Upper lobe of left lung (tissue), 6 donors: ENCODE measurements at regions not wholly inside any gene's neighbourhood (a gene's known extent, or its start where the extent isn't known, plus 50 kb on each side); places are given as distances from the start of the nearest gene placed in this dataset.

ENCODE experiments used
- ATAC-seq, 2 donors: fragments of 200-7000 bp; cut with Tn5 transposase; one replicate each; pipeline ENCODE4 v1.9.1; 2022; ENCODE audit warnings: mild to moderate bottlenecking in 2 of 2, moderate library complexity in 2 of 2; ENCODE audit not compliant: low FRiP score in 2 of 2
- DNase-seq, 2 donors: peaks; one replicate each; pipeline ENCODE4 v3.0.0-alpha.2; 2019 to 2020
- H3K27ac ChIP-seq, 4 donors: fragments of 200-600 bp; sonication (generic); one replicate each; pipeline ENCODE4 v1.5.1; 2016 to 2019
- H3K27me3 ChIP-seq, 4 donors: fragments of 200-600 bp; sonication (generic); one replicate each; pipeline ENCODE4 v1.5.1; 2017 to 2019
- H3K36me3 ChIP-seq, 4 donors: fragments of 200-600 bp; sonication (generic); one replicate each; pipeline ENCODE4 v1.5.1; 2016 to 2019
- H3K4me1 ChIP-seq, 4 donors: fragments of 200-600 bp; sonication (generic); one replicate each; pipeline ENCODE4 v1.5.1; 2018 to 2019
- H3K4me3 ChIP-seq, 4 donors: fragments of 200-600 bp; sonication (generic); one replicate each; pipeline ENCODE4 v1.5.1; 2017 to 2019; ENCODE audit warnings: mild to moderate bottlenecking in 2 of 4, moderate library complexity in 1 of 4
- H3K9me3 ChIP-seq, 4 donors: fragments of 200-600 bp; sonication (generic); one replicate each; pipeline ENCODE4 v1.5.1; 2018 to 2019
- CTCF ChIP-seq, 6 experiments: fragments of 450-650 bp in 4 of 6; fragments of 200-600 bp in 2 of 6; sonication (generic) in 2 of 6; IDR thresholded peaks; one replicate each; pipeline ENCODE4 v1.5.1; 2016 to 2019; ENCODE audit warnings: antibody characterized with exemption in 6 of 6
- EP300 ChIP-seq, 4 donors: sonication (generic); formaldehyde crosslinking; IDR thresholded peaks; one replicate each; pipeline ENCODE4 v1.5.1; 2017; ENCODE audit warnings: antibody characterized with exemption in 4 of 4, control low read depth in 2 of 4
- POLR2A ChIP-seq, 4 donors: fragments of 450-650 bp; IDR thresholded peaks; one replicate each; pipeline ENCODE4 v1.5.1; 2016 to 2017; ENCODE audit warnings: antibody characterized with exemption in 4 of 4, mild to moderate bottlenecking in 2 of 4
- POLR2AphosphoS5 ChIP-seq, 2 donors: sonication (generic); formaldehyde crosslinking; IDR thresholded peaks; one replicate each; pipeline ENCODE4 v1.5.1; 2017; ENCODE audit warnings: antibody characterized with exemption in 2 of 2
- WGBS, 2 donors: methylation state at CpG; one replicate each; pipeline ENCODE4 v1.1.5; 2017 to 2018; 5-methylcytosine and 5-hydroxymethylcytosine counted together
- donor health status: DM: no; HTN: no; CAD: no; lungs with moderate emphysema.
- donor health status: DM: no; HTN: yes; CAD: no; lungs with severe emphysema.

GRCh38 chr7:84291756-84292155, 97.2 kb upstream of the SEMA3A start:
- TF ChIP-seq EP300 (IDR thresholded peaks at IDR 0.05) (no peak), POLR2AphosphoS5 (IDR thresholded peaks at IDR 0.05) (no peak), POLR2A (IDR thresholded peaks at IDR 0.05) (no peak), CTCF (IDR thresholded peaks at IDR 0.05) (no peak)
- Histone ChIP-seq H3K36me3 (no peaks in the 10 kb centered on the region), H3K9me3 (no peaks in the 10 kb centered on the region), H3K4me1 (no peaks in the 10 kb centered on the region), H3K27ac (no peak overlapping the region), H3K4me3 (no peak overlapping the region), H3K27me3 (no peaks in the 10 kb centered on the region)
- no peak for ATAC-seq
- DNase-seq: no peak
- 66 to 84% methylated on average over 2 of the region's 2 CpGs for WGBS, 2 donors

GRCh38 chr7:84283798-84284197, 89.2 kb upstream of the SEMA3A start:
- no peak overlapping the region for H3K27ac ChIP-seq
- no peaks in the 10 kb centered on the region for H3K27me3 ChIP-seq
- 90 to 94% methylated on average over 2 of the region's 2 CpGs for WGBS, 2 donors
- H3K9me3 ChIP-seq: no peaks in the 10 kb centered on the region
- no peak for TF ChIP-seq POLR2AphosphoS5 (IDR thresholded peaks at IDR 0.05)
- TF ChIP-seq POLR2A (IDR thresholded peaks at IDR 0.05): no peak
- TF ChIP-seq CTCF (IDR thresholded peaks at IDR 0.05): no peak
- TF ChIP-seq EP300 (IDR thresholded peaks at IDR 0.05): no peak
- DNase-seq (no peak), ATAC-seq (no peak)
- no peaks in the 10 kb centered on the region for H3K36me3 ChIP-seq
- H3K4me1 ChIP-seq: no peaks in the 10 kb centered on the region
- no peak overlapping the region for H3K4me3 ChIP-seq

- no peaks in the 10 kb centered on the region for H3K4me1 ChIP-seq
- no peaks in the 10 kb centered on the region for H3K27me3 ChIP-seq
- TF ChIP-seq CTCF (IDR thresholded peaks at IDR 0.05): no peak
- TF ChIP-seq POLR2A (IDR thresholded peaks at IDR 0.05): no peak
- no peak for TF ChIP-seq EP300 (IDR thresholded peaks at IDR 0.05)
- TF ChIP-seq POLR2AphosphoS5 (IDR thresholded peaks at IDR 0.05): no peak
- no peaks in the 10 kb centered on the region for H3K9me3 ChIP-seq
- H3K27ac ChIP-seq: no peak overlapping the region
- no peak for ATAC-seq
- no peaks in the 10 kb centered on the region for H3K36me3 ChIP-seq
- no peak overlapping the region for H3K4me3 ChIP-seq
- no peak for DNase-seq
These were observed 86.9 kb upstream of the SEMA3A start for GRCh38 chr7:84281518-84281917.

DNA sequence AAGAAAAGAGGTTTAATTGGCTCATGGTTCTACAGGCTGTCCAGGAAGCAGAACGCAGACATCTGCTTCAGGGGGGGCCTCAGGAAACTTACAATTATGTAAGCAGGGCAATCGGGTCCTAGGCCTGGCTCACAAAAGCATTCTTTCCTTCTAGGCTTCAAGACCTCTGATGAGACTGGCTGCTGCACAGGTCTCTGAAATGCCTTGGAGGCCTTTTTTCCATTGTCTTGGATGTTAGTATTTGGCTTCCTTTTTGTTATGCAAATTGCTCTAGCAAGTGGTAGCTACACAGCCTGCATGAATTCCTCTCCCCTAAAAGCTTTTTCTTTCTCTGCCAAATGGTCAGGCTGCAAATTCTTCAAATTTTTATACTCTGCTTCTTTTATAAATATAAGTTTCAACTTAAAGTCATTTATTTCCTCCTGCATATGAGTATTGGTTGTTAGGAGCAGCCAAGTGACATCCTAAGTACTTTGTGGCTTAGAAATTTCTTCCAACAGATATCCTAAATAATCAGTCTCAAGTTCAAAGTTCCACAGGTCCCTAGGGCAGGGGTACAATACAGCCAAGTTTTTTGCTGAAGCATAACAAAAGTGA, 83.1 kb upstream of the SEMA3A start:
- Histone ChIP-seq H3K9me3 (no peaks in the 10 kb centered on the region), H3K27me3 (no peaks in the 10 kb centered on the region), H3K36me3 (no peaks in the 10 kb centered on the region), H3K4me1 (peaks cover 0 to 6% (median 0%) of the 10 kb centered on the region in 4 donors), H3K27ac (no peak overlapping the region), H3K4me3 (no peak overlapping the region)
- DNase-seq (no peak), ATAC-seq (no peak)
- TF ChIP-seq EP300 (IDR thresholded peaks at IDR 0.05) (no peak), CTCF (IDR thresholded peaks at IDR 0.05) (no peak), POLR2A (IDR thresholded peaks at IDR 0.05) (no peak), POLR2AphosphoS5 (IDR thresholded peaks at IDR 0.05) (no peak)
- WGBS, 2 donors: 53 to 56% methylated on average over 2 of the region's 2 CpGs

DNA sequence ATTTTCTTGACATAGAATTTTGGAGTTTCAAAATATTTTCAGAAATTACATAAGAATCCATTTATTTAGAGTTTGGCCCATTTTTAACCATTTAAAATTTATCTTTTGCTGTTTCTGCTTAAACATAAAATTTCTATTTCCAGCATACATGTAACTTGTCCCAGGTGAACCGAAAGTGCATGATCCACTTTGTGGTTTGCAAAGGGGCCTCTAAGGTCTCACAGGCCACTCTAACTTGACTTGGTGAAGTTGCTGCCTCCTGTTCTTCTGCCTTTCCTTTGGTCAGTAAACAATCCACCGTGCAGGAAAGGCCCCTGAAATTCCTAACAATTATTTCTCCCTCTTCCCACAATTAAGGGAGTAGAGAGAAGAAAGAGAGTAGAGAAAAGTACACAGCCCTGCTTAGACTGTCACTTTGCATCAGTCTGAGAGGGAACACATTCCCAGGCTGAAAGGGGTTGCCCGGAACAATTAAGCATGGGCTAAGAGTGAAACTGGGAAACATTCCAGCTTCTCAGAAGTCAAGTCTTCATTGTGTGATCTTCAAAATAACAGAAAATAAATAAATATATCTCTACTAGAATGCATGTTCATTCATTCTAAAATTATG, 79.5 kb upstream of the SEMA3A start:
- DNase-seq: no peak

More for the DNA sequence above, 79.5 kb upstream of the SEMA3A start:
- no peak overlapping the region for H3K27ac ChIP-seq
- H3K36me3 ChIP-seq: no peaks in the 10 kb centered on the region
- TF ChIP-seq CTCF (IDR thresholded peaks at IDR 0.05) (no peak), EP300 (IDR thresholded peaks at IDR 0.05) (no peak), POLR2AphosphoS5 (IDR thresholded peaks at IDR 0.05) (no peak), POLR2A (IDR thresholded peaks at IDR 0.05) (no peak)
- no peaks in the 10 kb centered on the region for H3K9me3 ChIP-seq
- WGBS, 2 donors: 29 to 40% methylated on average over 3 of the region's 3 CpGs
- ATAC-seq: no peak
- H3K27me3 ChIP-seq: no peaks in the 10 kb centered on the region
- peaks cover 0 to 6% (median 0%) of the 10 kb centered on the region in 4 donors for H3K4me1 ChIP-seq
- H3K4me3 ChIP-seq: no peak overlapping the region
